ENCODE measurements at regions not wholly inside any gene's neighbourhood (a gene's known extent, or its start where the extent isn't known, plus 50 kb on each side); places are given as distances from the start of the nearest gene placed in this dataset.
A peak's percentile ranks its signal among the peaks of the same experiment; 100 is the strongest.

DNA sequence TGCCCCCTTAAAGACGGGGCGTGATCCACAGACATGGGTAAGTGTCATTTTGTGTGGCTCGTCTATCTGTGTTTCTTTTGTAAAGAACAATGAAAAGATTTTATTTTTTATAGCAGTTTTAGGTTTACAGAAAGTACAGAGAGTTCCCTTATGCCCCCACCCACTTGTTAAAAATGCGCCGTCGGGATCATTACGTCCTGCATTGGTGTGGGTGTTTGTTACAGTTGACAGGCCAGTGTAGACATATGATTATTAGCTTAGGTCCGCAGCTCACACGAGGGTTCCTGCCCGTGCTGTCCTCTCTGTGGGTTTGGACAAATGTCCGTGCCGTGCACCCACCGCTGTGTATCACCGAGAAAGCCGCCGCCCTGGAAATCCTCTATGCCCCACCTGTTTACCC, 50.5 kb downstream of the RGS12 start:
- H3K27me3 Mint-ChIP-seq (ENCODE audit: low read depth), result no peaks in the 10 kb centered on the region
- no peaks in the 10 kb centered on the region for H3K36me3 Mint-ChIP-seq (ENCODE audit: insufficient read depth in 2 of 2)
- H3K4me3 Mint-ChIP-seq, result no peak overlapping the region
- no peak for ATAC-seq (replicated peaks in 1 of 2)
- peaks cover 23% of the 10 kb centered on the region for H3K4me1 Mint-ChIP-seq (ENCODE audit: low read depth)
- no peaks in the 10 kb centered on the region for H3K9me3 Mint-ChIP-seq
- DNase-seq, result no peak
- no peak overlapping the region for H3K27ac Mint-ChIP-seq

GRCh38 chr4:3344104-3344503, 51.3 kb downstream of the RGS12 start:
- Mint-ChIP-seq H3K27ac (no peak overlapping the region), H3K36me3 (ENCODE audit: insufficient read depth in 2 of 2) (no peaks in the 10 kb centered on the region), H3K4me3 (no peak overlapping the region), H3K9me3 (no peaks in the 10 kb centered on the region), H3K27me3 (ENCODE audit: low read depth) (no peaks in the 10 kb centered on the region), H3K4me1 (ENCODE audit: low read depth) (peaks cover 23% of the 10 kb centered on the region)
- ATAC-seq (replicated peaks in 1 of 2) (no peak), DNase-seq (no peak)

DNA sequence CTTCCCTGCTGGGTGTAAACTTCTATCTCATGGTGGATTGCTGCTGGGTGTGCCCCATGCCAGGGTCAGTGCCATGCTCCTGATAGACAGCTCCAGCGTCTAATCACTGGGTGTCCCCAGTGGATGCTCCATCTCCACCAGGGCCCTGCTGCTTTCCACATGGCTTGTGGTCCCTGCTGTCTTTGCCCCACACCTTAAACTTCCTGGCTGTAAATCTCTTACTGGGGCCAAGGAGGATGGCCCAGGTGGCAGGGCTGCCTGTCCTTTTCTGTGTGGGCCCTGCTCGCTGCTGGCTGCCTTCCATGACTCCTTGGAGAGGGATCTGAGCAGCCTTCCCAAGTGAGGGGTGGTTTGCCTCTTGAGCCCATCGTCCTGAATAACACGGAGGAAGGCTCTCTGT, 51.8 kb downstream of the RGS12 start:
- H3K27me3 Mint-ChIP-seq (ENCODE audit: low read depth), result no peaks in the 10 kb centered on the region
- no peak for ATAC-seq (replicated peaks in 1 of 2)
- H3K4me3 Mint-ChIP-seq, result no peak overlapping the region
- no peaks in the 10 kb centered on the region for H3K9me3 Mint-ChIP-seq
- H3K4me1 Mint-ChIP-seq (ENCODE audit: low read depth), result peaks cover 23% of the 10 kb centered on the region
- no peak for DNase-seq
- no peaks in the 10 kb centered on the region for H3K36me3 Mint-ChIP-seq (ENCODE audit: insufficient read depth in 2 of 2)
- no peak overlapping the region for H3K27ac Mint-ChIP-seq

DNA sequence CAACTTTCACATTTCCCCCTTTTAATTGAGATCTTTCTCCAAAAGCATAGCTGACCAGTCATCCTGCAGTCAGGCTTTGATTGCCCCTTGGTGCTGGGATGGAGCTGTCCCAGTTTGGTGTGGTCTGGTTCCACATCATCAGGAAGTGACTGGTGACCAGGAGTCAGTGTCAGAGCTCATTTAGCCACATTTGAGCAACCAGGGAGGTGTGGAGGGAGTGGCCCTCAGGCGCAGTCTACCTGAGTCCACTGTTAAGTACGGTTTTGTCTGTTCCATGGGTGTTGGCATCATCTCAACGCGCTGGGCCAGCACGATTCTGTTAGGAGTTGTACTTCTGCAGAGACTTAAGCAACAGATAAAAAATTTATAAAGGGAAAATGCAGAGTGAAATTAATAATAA, 52.6 kb downstream of the RGS12 start:
- no peak for ATAC-seq (replicated peaks in 1 of 2)
- H3K27me3 Mint-ChIP-seq (ENCODE audit: low read depth), result no peaks in the 10 kb centered on the region
- no peaks in the 10 kb centered on the region for H3K36me3 Mint-ChIP-seq (ENCODE audit: insufficient read depth in 2 of 2)
- H3K9me3 Mint-ChIP-seq, result no peaks in the 10 kb centered on the region
- H3K4me1 Mint-ChIP-seq (ENCODE audit: low read depth), result peaks cover 23% of the 10 kb centered on the region
- no peak for DNase-seq
- no peak overlapping the region for H3K4me3 Mint-ChIP-seq
- H3K27ac Mint-ChIP-seq, result no peak overlapping the region

- Mint-ChIP-seq H3K4me3 (no peak overlapping the region), H3K27ac (no peak overlapping the region), H3K27me3 (ENCODE audit: low read depth) (no peaks in the 10 kb centered on the region), H3K4me1 (ENCODE audit: low read depth) (peaks cover 23% of the 10 kb centered on the region), H3K9me3 (no peaks in the 10 kb centered on the region), H3K36me3 (ENCODE audit: insufficient read depth in 2 of 2) (no peaks in the 10 kb centered on the region)
- DNase-seq (peak; percentile 44 to 57), ATAC-seq (replicated peaks in 1 of 2) (peak; percentile 71 to 76)
These were observed 53.3 kb downstream of the RGS12 start for GRCh38 chr4:3346146-3346545.

- Mint-ChIP-seq H3K9me3 (peaks cover under 1 to 2% of the 10 kb centered on the region in 2 donors), H3K36me3 (ENCODE audit: insufficient read depth in 2 of 2) (peaks cover under 1 to 3% of the 10 kb centered on the region in 2 donors), H3K4me1 (ENCODE audit: low read depth) (peaks cover 14% of the 10 kb centered on the region), H3K27ac (no peak overlapping the region), H3K27me3 (ENCODE audit: low read depth) (no peaks in the 10 kb centered on the region), H3K4me3 (no peak overlapping the region)
- ATAC-seq (replicated peaks in 1 of 2) (no peak), DNase-seq (no peak)
These were observed 55.0 kb downstream of the RGS12 start for GRCh38 chr4:3347871-3348270.

- ATAC-seq (replicated peaks in 1 of 2) (no peak), DNase-seq (no peak)
- H3K27ac Mint-ChIP-seq, result no peak overlapping the region
- no peaks in the 10 kb centered on the region for H3K27me3 Mint-ChIP-seq (ENCODE audit: low read depth)
- peaks cover 14% of the 10 kb centered on the region for H3K4me1 Mint-ChIP-seq (ENCODE audit: low read depth)
- H3K9me3 Mint-ChIP-seq, result peaks cover 2% of the 10 kb centered on the region in 2 donors
- H3K4me3 Mint-ChIP-seq, result no peak overlapping the region
- peaks cover 2 to 3% of the 10 kb centered on the region in 2 donors for H3K36me3 Mint-ChIP-seq (ENCODE audit: insufficient read depth in 2 of 2)
These were observed 55.8 kb downstream of the RGS12 start for GRCh38 chr4:3348621-3349020.

DNA sequence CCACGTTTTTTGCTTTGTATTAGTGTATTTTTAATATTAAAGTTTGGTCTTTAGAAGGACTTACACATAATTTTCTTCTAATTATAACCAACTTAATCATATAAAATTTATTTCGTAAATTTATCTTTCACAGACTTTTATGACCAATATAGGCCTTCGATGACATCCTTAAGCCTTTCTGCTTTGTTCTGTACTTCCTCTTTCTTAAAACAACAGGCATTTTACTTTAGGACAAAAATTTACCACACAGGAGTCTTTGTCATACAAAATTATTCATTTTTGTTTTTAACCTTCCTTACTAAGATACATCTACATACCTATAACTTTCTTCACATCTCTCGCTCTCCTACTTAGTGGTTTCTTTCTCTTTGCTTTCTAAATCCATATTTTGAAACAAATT, 56.3 kb downstream of the RGS12 start:
- H3K27me3 Mint-ChIP-seq (ENCODE audit: low read depth), result no peaks in the 10 kb centered on the region
- H3K4me1 Mint-ChIP-seq (ENCODE audit: low read depth), result peaks cover 14% of the 10 kb centered on the region
- DNase-seq, result no peak
- ATAC-seq (replicated peaks in 1 of 2), result no peak
- no peak overlapping the region for H3K27ac Mint-ChIP-seq
- H3K4me3 Mint-ChIP-seq, result no peak overlapping the region
- H3K9me3 Mint-ChIP-seq, result peaks cover 2% of the 10 kb centered on the region in 2 donors
- H3K36me3 Mint-ChIP-seq (ENCODE audit: insufficient read depth in 2 of 2), result peaks cover 2 to 3% of the 10 kb centered on the region in 2 donors

- Mint-ChIP-seq H3K27me3 (ENCODE audit: low read depth) (no peaks in the 10 kb centered on the region), H3K36me3 (ENCODE audit: insufficient read depth in 2 of 2) (peaks cover 2 to 3% of the 10 kb centered on the region in 2 donors), H3K9me3 (peaks cover 2% of the 10 kb centered on the region in 2 donors), H3K4me1 (ENCODE audit: low read depth) (peaks cover 13% of the 10 kb centered on the region), H3K27ac (no peak overlapping the region), H3K4me3 (no peak overlapping the region)
- DNase-seq (no peak), ATAC-seq (replicated peaks in 1 of 2) (no peak)
These were observed 59.2 kb downstream of the RGS12 start for GRCh38 chr4:3351997-3352396.

GRCh38 chr4:3352505-3352904, 59.7 kb downstream of the RGS12 start:
- Mint-ChIP-seq H3K36me3 (ENCODE audit: insufficient read depth in 2 of 2) (peaks cover 2 to 3% of the 10 kb centered on the region in 2 donors), H3K9me3 (peaks cover 2% of the 10 kb centered on the region in 2 donors), H3K27ac (no peak overlapping the region), H3K4me3 (no peak overlapping the region), H3K4me1 (ENCODE audit: low read depth) (peaks cover 13% of the 10 kb centered on the region), H3K27me3 (ENCODE audit: low read depth) (no peaks in the 10 kb centered on the region)
- DNase-seq, result no peak
- ATAC-seq (replicated peaks in 1 of 2), result no peak

DNA sequence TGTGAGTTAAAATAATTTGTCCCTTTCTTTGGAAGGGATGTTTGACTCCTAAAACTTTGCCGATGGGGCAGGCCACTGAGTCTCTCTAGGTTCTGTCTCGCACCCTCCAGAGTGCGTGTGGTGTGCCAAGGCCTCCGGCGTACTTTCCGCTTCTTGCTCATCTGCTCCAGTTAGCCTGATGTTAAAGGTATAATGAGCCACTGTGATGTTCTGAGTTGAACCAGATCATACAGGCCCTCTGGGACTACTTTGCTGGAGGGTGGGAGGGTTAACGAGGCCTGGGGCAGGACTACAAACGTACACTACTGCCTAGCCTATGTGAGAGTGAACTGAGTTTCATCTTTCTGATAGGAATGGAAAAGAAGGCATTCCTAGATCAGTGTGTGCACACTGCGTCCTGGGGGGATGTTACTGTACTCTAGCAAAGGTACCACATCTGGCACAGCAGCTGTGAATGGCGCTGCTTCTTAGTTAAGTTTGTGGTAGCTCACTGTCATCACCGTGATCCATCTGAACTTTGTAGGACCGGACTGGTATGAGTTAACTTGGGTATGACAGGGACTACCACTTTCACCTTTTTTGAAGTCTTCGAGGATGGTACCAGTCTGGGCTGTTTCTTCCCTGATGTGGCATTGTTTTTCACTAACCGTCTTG, 60.2 kb downstream of the RGS12 start:
- Mint-ChIP-seq H3K4me1 (ENCODE audit: low read depth) (peaks cover 13% of the 10 kb centered on the region), H3K27me3 (ENCODE audit: low read depth) (no peaks in the 10 kb centered on the region), H3K9me3 (peaks cover 2% of the 10 kb centered on the region in 2 donors), H3K27ac (no peak overlapping the region), H3K36me3 (ENCODE audit: insufficient read depth in 2 of 2) (peaks cover 2 to 3% of the 10 kb centered on the region in 2 donors), H3K4me3 (no peak overlapping the region)
- ATAC-seq (replicated peaks in 1 of 2) (no peak), DNase-seq (no peak)

GRCh38 chr4:3353752-3354454, 61.1 kb downstream of the RGS12 start:
- ATAC-seq (replicated peaks in 1 of 2) (no peak), DNase-seq (no peak)
- Mint-ChIP-seq H3K27me3 (ENCODE audit: low read depth) (no peaks in the 10 kb centered on the region), H3K36me3 (ENCODE audit: insufficient read depth in 2 of 2) (peaks cover 2 to 5% of the 10 kb centered on the region in 2 donors), H3K4me3 (peak overlapping the region in 1 of 2 donors; percentile 27), H3K4me1 (ENCODE audit: low read depth) (peaks cover 13% of the 10 kb centered on the region), H3K9me3 (peaks cover 2% of the 10 kb centered on the region in 2 donors), H3K27ac (peak overlapping the region; percentile 66)

DNA sequence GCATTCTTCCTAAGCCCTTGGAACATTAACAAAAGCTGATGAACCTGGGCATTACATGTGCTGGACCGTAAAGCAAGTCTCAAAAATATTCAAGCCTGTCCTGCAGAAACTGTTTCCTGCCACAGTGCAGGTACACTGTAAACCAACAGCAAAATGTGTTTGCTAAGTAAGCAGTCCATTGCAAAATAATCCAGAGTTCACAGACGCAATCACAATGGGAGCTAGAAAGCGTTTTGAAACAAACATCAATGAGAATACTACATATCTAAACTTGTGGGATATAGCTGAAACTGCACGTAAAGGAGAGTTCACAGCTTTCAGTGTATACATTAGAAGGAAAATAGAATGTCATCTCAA, 61.6 kb downstream of the RGS12 start:
- ATAC-seq (replicated peaks in 1 of 2) (peak in 1 of 2 donors; percentile 23), DNase-seq (no peak)
- Mint-ChIP-seq H3K9me3 (peaks cover 2% of the 10 kb centered on the region in 2 donors), H3K27ac (peak overlapping the region; percentile 66), H3K4me1 (ENCODE audit: low read depth) (peaks cover 15% of the 10 kb centered on the region), H3K36me3 (ENCODE audit: insufficient read depth in 2 of 2) (peaks cover 2 to 5% of the 10 kb centered on the region in 2 donors), H3K27me3 (ENCODE audit: low read depth) (no peaks in the 10 kb centered on the region), H3K4me3 (peak overlapping the region in 1 of 2 donors; percentile 27)
